Loucy (cell line): ENCODE measurements at regions not wholly inside any gene's neighbourhood (a gene's known extent, or its start where the extent isn't known, plus 50 kb on each side); places are given as distances from the start of the nearest gene placed in this dataset.

Experiments used
- H2AFZ ChIP-seq: fragments of 200-600 bp; sonication (generic); 2 replicates; pipeline ENCODE4 v1.6.0; 2016; ENCODE audit warnings: antibody characterized with exemption, mild to moderate bottlenecking, low read length, moderate library complexity
- H3F3A ChIP-seq: fragments of 200-600 bp; 2 replicates; pipeline ENCODE4 v1.6.0; 2016; ENCODE audit warnings: antibody characterized with exemption, low read depth, mild to moderate bottlenecking
- H3K27me3 ChIP-seq: fragments of 200-600 bp; sonication (generic); 2 replicates; pipeline ENCODE4 v1.6.1; 2014; ENCODE audit warnings: low read length, mild to moderate bottlenecking; ENCODE audit not compliant: insufficient read depth, poor library complexity, severe bottlenecking
- H3K36me3 ChIP-seq: fragments of 200-600 bp; sonication (generic); 2 replicates; pipeline ENCODE4 v1.6.1; 2016; ENCODE audit warnings: low read length; ENCODE audit not compliant: insufficient read depth
- H3K4me1 ChIP-seq: fragments of 200-600 bp; sonication (generic); 2 replicates; pipeline ENCODE4 v1.5.1; 2014; ENCODE audit warnings: low read length, mild to moderate bottlenecking; ENCODE audit not compliant: insufficient read depth, poor library complexity, severe bottlenecking
- H3K4me2 ChIP-seq: fragments of 200-600 bp; sonication (generic); 2 replicates; pipeline ENCODE4 v1.6.0; 2014; ENCODE audit warnings: antibody characterized with exemption, low read length, low read depth, mild to moderate bottlenecking; ENCODE audit not compliant: poor library complexity, severe bottlenecking
- H3K4me3 ChIP-seq: fragments of 200-600 bp; sonication (generic); 2 replicates; pipeline ENCODE4 v1.5.1; 2014; ENCODE audit warnings: low read length, mild to moderate bottlenecking, mixed read lengths; ENCODE audit not compliant: poor library complexity, severe bottlenecking
- H3K79me2 ChIP-seq: fragments of 200-600 bp; sonication (generic); 2 replicates; pipeline ENCODE4 v1.6.1; 2014; ENCODE audit warnings: low read length; ENCODE audit not compliant: insufficient read depth
- H3K9ac ChIP-seq: fragments of 200-600 bp; sonication (generic); 2 replicates; pipeline ENCODE4 v1.6.0; 2014; ENCODE audit warnings: mild to moderate bottlenecking, low read depth, low read length, moderate library complexity; ENCODE audit not compliant: poor library complexity, severe bottlenecking
- H3K9me2 ChIP-seq: fragments of 200-600 bp; sonication (generic); replicated peaks from 2 replicates; pipeline ENCODE4 v1.6.1; 2016; ENCODE audit warnings: low read depth, low read length, mixed read lengths
- H3K9me3 ChIP-seq: fragments of 200-600 bp; sonication (generic); 2 replicates; pipeline ENCODE4 v1.6.1; 2014; ENCODE audit warnings: mild to moderate bottlenecking, antibody characterized with exemption, low read length, low read depth; ENCODE audit not compliant: insufficient read depth
- H4K20me1 ChIP-seq: fragments of 200-600 bp; sonication (generic); 2 replicates; pipeline ENCODE4 v1.6.0; 2014; ENCODE audit warnings: antibody characterized with exemption, low read length, mild to moderate bottlenecking; ENCODE audit not compliant: insufficient read depth, poor library complexity, severe bottlenecking
- EZH2phosphoT487 ChIP-seq: fragments of 200-600 bp; IDR thresholded peaks from 2 replicates; pipeline ENCODE4 v1.6.1; 2018; ENCODE audit warnings: antibody characterized with exemption, mild to moderate bottlenecking, moderate library complexity, borderline replicate concordance
- TF ChIP-seq, protein P1 (sequence below): fragments of 200-600 bp; sonication (generic); conservative IDR thresholded peaks from 2 replicates; pipeline ENCODE4 v1.5.1; 2014; ENCODE audit warnings: mild to moderate bottlenecking, antibody characterized with exemption, low read length

DNA sequence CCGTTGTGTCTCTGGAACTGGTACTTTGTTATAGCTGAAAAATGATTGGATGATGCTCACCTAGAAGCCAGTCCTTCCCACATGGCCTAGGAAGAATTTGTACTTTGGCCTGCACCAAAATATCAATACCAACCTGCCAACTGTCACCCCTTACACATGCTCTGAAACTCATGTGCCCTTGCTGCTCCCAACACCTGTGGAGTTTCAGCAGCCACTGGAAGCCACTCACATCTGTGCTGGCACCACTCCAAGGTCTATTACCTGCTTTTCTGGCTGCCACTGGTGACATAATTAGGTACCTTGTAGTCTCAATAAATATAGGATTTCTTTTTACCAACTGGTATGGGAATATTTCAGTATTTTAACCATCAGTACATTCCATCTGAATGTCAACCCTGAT is 363.6 kb downstream of the SH3GL2 start:
- no peak overlapping the region for H2AFZ ChIP-seq
- H3K9ac ChIP-seq: no peak overlapping the region
- no peaks in the 10 kb centered on the region for H3F3A ChIP-seq
- H3K36me3 ChIP-seq: no peaks in the 10 kb centered on the region
- H3K27me3 ChIP-seq: no peaks in the 10 kb centered on the region
- H3K4me3 ChIP-seq: no peak overlapping the region
- H3K9me3 ChIP-seq: 0 out of 2 replicates have a peak, but pooled peaks cover 3% of the 10 kb centered on the region
- no peaks in the 10 kb centered on the region for H3K79me2 ChIP-seq
- no peak overlapping the region for H3K4me2 ChIP-seq
- H3K9me2 ChIP-seq: no peaks in the 10 kb centered on the region
- TF ChIP-seq, protein P1, sequence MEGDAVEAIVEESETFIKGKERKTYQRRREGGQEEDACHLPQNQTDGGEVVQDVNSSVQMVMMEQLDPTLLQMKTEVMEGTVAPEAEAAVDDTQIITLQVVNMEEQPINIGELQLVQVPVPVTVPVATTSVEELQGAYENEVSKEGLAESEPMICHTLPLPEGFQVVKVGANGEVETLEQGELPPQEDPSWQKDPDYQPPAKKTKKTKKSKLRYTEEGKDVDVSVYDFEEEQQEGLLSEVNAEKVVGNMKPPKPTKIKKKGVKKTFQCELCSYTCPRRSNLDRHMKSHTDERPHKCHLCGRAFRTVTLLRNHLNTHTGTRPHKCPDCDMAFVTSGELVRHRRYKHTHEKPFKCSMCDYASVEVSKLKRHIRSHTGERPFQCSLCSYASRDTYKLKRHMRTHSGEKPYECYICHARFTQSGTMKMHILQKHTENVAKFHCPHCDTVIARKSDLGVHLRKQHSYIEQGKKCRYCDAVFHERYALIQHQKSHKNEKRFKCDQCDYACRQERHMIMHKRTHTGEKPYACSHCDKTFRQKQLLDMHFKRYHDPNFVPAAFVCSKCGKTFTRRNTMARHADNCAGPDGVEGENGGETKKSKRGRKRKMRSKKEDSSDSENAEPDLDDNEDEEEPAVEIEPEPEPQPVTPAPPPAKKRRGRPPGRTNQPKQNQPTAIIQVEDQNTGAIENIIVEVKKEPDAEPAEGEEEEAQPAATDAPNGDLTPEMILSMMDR: no peak
- TF ChIP-seq EZH2phosphoT487: no peak
- no peaks in the 10 kb centered on the region for H4K20me1 ChIP-seq
- H3K4me1 ChIP-seq: no peaks in the 10 kb centered on the region

DNA sequence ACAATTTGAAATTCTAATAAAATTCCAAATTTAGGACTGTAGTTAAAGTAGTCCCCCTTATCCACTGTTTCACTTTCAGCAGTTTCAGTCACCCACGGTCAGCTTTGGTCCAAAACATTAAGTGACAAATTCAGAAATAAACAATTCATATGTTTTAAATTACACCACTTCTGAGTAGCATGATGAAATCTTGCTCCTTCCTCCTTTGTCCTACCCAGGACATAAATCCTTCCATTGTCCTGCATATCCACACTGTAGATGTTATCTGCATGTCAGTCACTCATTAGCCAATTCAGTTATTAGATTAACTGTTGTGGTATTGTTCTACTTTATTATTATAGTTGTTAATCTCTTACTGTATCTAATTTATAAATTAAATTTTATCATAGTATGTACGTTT is 376.5 kb downstream of the SH3GL2 start:
- H3K9me2 ChIP-seq: no peaks in the 10 kb centered on the region
- no peaks in the 10 kb centered on the region for H3K4me1 ChIP-seq
- H2AFZ ChIP-seq: no peak overlapping the region
- H3K36me3 ChIP-seq: no peaks in the 10 kb centered on the region
- H3F3A ChIP-seq: no peaks in the 10 kb centered on the region
- TF ChIP-seq, protein P1: no peak
- no peak for TF ChIP-seq EZH2phosphoT487
- H3K4me2 ChIP-seq: no peak overlapping the region
- H3K9ac ChIP-seq: no peak overlapping the region
- H3K9me3 ChIP-seq: no peaks in the 10 kb centered on the region
- no peak overlapping the region for H3K4me3 ChIP-seq
- no peaks in the 10 kb centered on the region for H3K79me2 ChIP-seq
- H3K27me3 ChIP-seq: no peaks in the 10 kb centered on the region
- H4K20me1 ChIP-seq: no peaks in the 10 kb centered on the region

DNA sequence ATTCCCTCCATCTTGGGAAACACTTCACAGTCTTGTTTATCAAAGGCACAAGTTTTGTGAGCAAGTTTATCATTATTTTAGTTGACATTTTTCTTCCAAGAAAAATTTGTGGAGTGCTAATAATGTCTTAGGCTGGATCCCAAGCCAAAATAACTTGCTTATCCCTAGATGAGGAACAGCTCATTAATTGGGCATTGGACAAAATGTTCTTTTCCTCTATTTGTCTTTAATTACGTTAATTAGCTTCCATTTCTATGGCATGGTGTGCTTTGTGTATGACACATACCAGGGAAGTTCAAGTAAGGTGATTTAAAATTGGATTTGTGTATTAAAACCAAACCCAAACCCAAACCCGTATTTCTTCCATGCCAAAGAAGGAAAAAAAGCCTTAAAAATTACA is 379.5 kb downstream of the SH3GL2 start:
- Histone ChIP-seq H3F3A (no peaks in the 10 kb centered on the region), H3K9me3 (no peaks in the 10 kb centered on the region), H4K20me1 (no peaks in the 10 kb centered on the region), H3K36me3 (no peaks in the 10 kb centered on the region), H3K9me2 (no peaks in the 10 kb centered on the region), H2AFZ (no peak overlapping the region), H3K4me2 (no peak overlapping the region), H3K79me2 (no peaks in the 10 kb centered on the region), H3K4me1 (no peaks in the 10 kb centered on the region), H3K4me3 (no peak overlapping the region), H3K9ac (no peak overlapping the region), H3K27me3 (no peaks in the 10 kb centered on the region)
- TF ChIP-seq, protein P1: no peak
- no peak for TF ChIP-seq EZH2phosphoT487
